ENCODE measurements at regions not wholly inside any gene's neighbourhood (a gene's known extent, or its start where the extent isn't known, plus 50 kb on each side); places are given as distances from the start of the nearest gene placed in this dataset.

DNA sequence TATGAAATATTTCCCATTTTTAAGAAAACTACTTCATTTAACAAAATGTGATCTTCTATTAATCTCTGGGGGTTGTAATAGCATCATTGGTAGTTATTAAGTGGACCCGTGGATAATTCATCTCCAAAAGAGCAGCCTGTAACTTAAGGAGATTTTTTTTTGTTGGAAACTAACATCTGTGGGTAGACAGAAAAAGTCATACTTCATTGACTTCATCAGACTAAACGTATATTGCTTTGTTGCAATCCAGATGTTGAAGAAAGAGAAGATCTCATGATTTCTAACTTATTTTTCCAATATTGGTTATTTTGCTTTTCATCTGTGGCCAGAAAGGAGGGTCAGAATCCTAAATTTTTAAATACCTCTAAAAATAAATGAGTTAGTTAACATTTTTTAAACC is 296.5 kb upstream of the MIR17HG start:
- TF ChIP-seq, protein P1, sequence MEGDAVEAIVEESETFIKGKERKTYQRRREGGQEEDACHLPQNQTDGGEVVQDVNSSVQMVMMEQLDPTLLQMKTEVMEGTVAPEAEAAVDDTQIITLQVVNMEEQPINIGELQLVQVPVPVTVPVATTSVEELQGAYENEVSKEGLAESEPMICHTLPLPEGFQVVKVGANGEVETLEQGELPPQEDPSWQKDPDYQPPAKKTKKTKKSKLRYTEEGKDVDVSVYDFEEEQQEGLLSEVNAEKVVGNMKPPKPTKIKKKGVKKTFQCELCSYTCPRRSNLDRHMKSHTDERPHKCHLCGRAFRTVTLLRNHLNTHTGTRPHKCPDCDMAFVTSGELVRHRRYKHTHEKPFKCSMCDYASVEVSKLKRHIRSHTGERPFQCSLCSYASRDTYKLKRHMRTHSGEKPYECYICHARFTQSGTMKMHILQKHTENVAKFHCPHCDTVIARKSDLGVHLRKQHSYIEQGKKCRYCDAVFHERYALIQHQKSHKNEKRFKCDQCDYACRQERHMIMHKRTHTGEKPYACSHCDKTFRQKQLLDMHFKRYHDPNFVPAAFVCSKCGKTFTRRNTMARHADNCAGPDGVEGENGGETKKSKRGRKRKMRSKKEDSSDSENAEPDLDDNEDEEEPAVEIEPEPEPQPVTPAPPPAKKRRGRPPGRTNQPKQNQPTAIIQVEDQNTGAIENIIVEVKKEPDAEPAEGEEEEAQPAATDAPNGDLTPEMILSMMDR (conservative IDR thresholded peaks at IDR 0.05; ENCODE audit: low read depth, low read length) = no peak
- no peak for TF ChIP-seq EZH2 (IDR thresholded peaks at IDR 0.05; ENCODE audit: low read length, unreplicated experiment)
